CD14-positive monocyte (primary cell): ENCODE measurements at regions not wholly inside any gene's neighbourhood (a gene's known extent, or its start where the extent isn't known, plus 50 kb on each side); places are given as distances from the start of the nearest gene placed in this dataset.
"Not testable (repeated sequence)": the region's sequence is repeated elsewhere in the genome, so short reads cannot be mapped to it uniquely, and the experiment has no call there.

Source experiments
- DNase-seq, 3 donors: peaks; one replicate each; pipeline ENCODE4 v3.0.0-alpha.2; 2011 to 2022
- H2AFZ ChIP-seq: 2 replicates; pipeline ENCODE4 v1.6.0; 2012; ENCODE audit warnings: mild to moderate bottlenecking, low read depth, low read length, inconsistent platforms; ENCODE audit not compliant: insufficient read depth, poor library complexity, severe bottlenecking
- H3K27ac ChIP-seq, 2 donors: 1 replicate in 1 of 2; 2 replicates in 1 of 2; pipeline ENCODE4 v1.5.1; 2012 to 2013; ENCODE audit warnings: low read length in 2 of 2, control low read depth in 1 of 2, inconsistent platforms in 1 of 2, low read depth in 1 of 2, mild to moderate bottlenecking in 1 of 2
- H3K27me3 ChIP-seq, 2 donors: one replicate each; pipeline versions ENCODE4 v1.6.0 to v1.6.1; 2011 to 2013; ENCODE audit warnings: low read length in 2 of 2; ENCODE audit not compliant: control insufficient read depth in 2 of 2, insufficient read depth in 2 of 2
- H3K36me3 ChIP-seq, 2 donors: replicated peaks in 1 of 2; 1 replicate in 1 of 2; 2 replicates in 1 of 2; pipeline versions ENCODE4 v1.5.1 to v1.6.1; 2012 to 2013; ENCODE audit warnings: low read length in 2 of 2, control low read depth in 1 of 2, inconsistent platforms in 1 of 2, mild to moderate bottlenecking in 1 of 2; ENCODE audit not compliant: insufficient read depth in 2 of 2, control insufficient read depth in 1 of 2
- H3K4me1 ChIP-seq, 2 donors: 1 replicate in 1 of 2; 2 replicates in 1 of 2; pipeline versions ENCODE4 v1.5.1 to v1.6.1; 2012 to 2013; ENCODE audit warnings: low read length in 2 of 2, control low read depth in 1 of 2, inconsistent platforms in 1 of 2, mild to moderate bottlenecking in 1 of 2, moderate library complexity in 1 of 2; ENCODE audit not compliant: insufficient read depth in 2 of 2, control insufficient read depth in 1 of 2
- H3K4me2 ChIP-seq: replicated peaks from 2 replicates; pipeline ENCODE3; 2012; ENCODE audit warnings: low read length, moderate library complexity, mild to moderate bottlenecking; ENCODE audit not compliant: poor library complexity, severe bottlenecking; ENCODE audit errors: extremely low read depth
- H3K4me3 ChIP-seq, 3 experiments: fragments of 200-600 bp in 1 of 3; sonication (generic) in 1 of 3; replicated peaks in 1 of 3; 1 replicate in 2 of 3; 2 replicates in 1 of 3; pipeline ENCODE4 v1.5.1; 2011 to 2013; ENCODE audit warnings: low read length in 3 of 3, mild to moderate bottlenecking in 3 of 3, control low read depth in 2 of 3, low read depth in 2 of 3, inconsistent platforms in 1 of 3, moderate library complexity in 1 of 3
- H3K79me2 ChIP-seq: 2 replicates; pipeline ENCODE4 v1.6.0; 2012; ENCODE audit warnings: mild to moderate bottlenecking, control low read depth, inconsistent platforms, low read length, moderate library complexity; ENCODE audit not compliant: insufficient read depth
- H3K9ac ChIP-seq: 2 replicates; pipeline ENCODE4 v1.6.0; 2017; ENCODE audit warnings: low read length, mild to moderate bottlenecking; ENCODE audit not compliant: insufficient read depth, poor library complexity, severe bottlenecking
- H3K9me3 ChIP-seq, 2 donors: replicated peaks in 1 of 2; 1 replicate in 1 of 2; 2 replicates in 1 of 2; pipeline versions ENCODE4 v1.5.1 to v1.6.1; 2012 to 2013; ENCODE audit warnings: low read length in 2 of 2, control low read depth in 1 of 2; ENCODE audit not compliant: control insufficient read depth in 1 of 2, insufficient read depth in 1 of 2
- H4K20me1 ChIP-seq: 2 replicates; pipeline ENCODE4 v1.6.0; 2012; ENCODE audit warnings: mild to moderate bottlenecking, low read length, control low read depth, moderate library complexity; ENCODE audit not compliant: insufficient read depth
- H3K27ac Mint-ChIP-seq, 7 donors: one replicate each; pipeline ENCODE4 v1.8.0; 2020; ENCODE audit warnings: mild to moderate bottlenecking in 7 of 7, mixed read lengths in 7 of 7, moderate library complexity in 6 of 7, inconsistent platforms in 2 of 7
- H3K27me3 Mint-ChIP-seq, 3 donors: one replicate each; pipeline ENCODE4 v1.8.0; 2021 to 2022; ENCODE audit warnings: low read depth in 3 of 3, mild to moderate bottlenecking in 3 of 3, mixed read lengths in 3 of 3, moderate library complexity in 3 of 3, inconsistent platforms in 1 of 3
- H3K36me3 Mint-ChIP-seq, 2 donors: one replicate each; pipeline ENCODE4 v1.8.0; 2020; ENCODE audit warnings: mixed read lengths in 2 of 2, inconsistent platforms in 1 of 2, mild to moderate bottlenecking in 1 of 2
- H3K4me1 Mint-ChIP-seq: one replicate; pipeline ENCODE4 v1.8.0; 2020; ENCODE audit warnings: mild to moderate bottlenecking, mixed read lengths
- H3K4me3 Mint-ChIP-seq, 2 donors: one replicate each; pipeline ENCODE4 v1.8.0; 2020; ENCODE audit warnings: mild to moderate bottlenecking in 2 of 2, mixed read lengths in 2 of 2, moderate library complexity in 1 of 2
- H3K9me3 Mint-ChIP-seq, 7 donors: one replicate each; pipeline ENCODE4 v1.8.0; 2020 to 2022; ENCODE audit warnings: mixed read lengths in 7 of 7, mild to moderate bottlenecking in 6 of 7, moderate library complexity in 6 of 7, inconsistent platforms in 2 of 7
- WGBS: methylation state at CpG from one replicate; pipeline ENCODE4 v1.1.5; 2013; ENCODE audit warnings: missing lambda C conversion rate; ENCODE audit not compliant: insufficient coverage; 5-methylcytosine and 5-hydroxymethylcytosine counted together
- intact Hi-C, 2 donors: fragments of 100-400 bp; cut with micrococcal nuclease; formaldehyde crosslinking; loops; one replicate each; pipeline versions ENCODE4 v1.15.0 to v1.15.1; 2023
- TF ChIP-seq, protein P1 (sequence below): fragments of 200-600 bp; IDR thresholded peaks from one replicate; pipeline ENCODE4 v1.8.0; 2022; ENCODE audit warnings: antibody characterized with exemption, mild to moderate bottlenecking

DNA sequence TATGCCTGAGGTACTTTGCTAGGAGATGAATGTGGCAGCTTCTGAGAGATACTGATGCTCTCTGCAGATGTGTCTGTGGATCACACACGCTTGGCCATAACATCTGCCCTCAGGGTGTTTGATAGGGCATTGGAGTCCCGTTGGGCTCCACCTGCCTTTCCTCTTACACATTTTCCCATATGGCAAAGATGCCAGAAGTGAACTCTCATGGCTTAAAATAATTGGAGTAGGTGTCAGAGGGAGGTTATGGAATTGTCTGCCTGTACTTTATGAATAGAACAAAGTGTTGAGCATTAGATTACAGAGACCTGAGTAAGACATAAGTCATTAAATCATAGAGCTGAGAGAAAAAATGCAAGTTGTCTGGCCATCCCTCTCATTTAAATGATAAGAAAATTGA lies 75.3 kb upstream of the PNPT1 start:
- DNase-seq, result no peak
- Mint-ChIP-seq H3K27me3 (peaks cover 0 to 10% (median 1%) of the 10 kb centered on the region in 3 donors), H3K4me1 (no peaks in the 10 kb centered on the region), H3K36me3 (no peaks in the 10 kb centered on the region), H3K27ac (no peak overlapping the region), H3K4me3 (no peak overlapping the region), H3K9me3 (no peaks in the 10 kb centered on the region)
- Histone ChIP-seq H3K79me2 (no peaks in the 10 kb centered on the region), H2AFZ (no peak overlapping the region), H3K9me3 (no peaks in the 10 kb centered on the region), H3K9ac (no peak overlapping the region), H3K36me3 (no peaks in the 10 kb centered on the region), H3K27ac (no peak overlapping the region), H3K4me2 (no peak overlapping the region), H3K27me3 (no peaks in the 10 kb centered on the region), H3K4me3 (no peak overlapping the region), H4K20me1 (no peaks in the 10 kb centered on the region), H3K4me1 (no peaks in the 10 kb centered on the region)
- WGBS, result no CpG with 5 or more reads among the region's 2 CpGs
- TF ChIP-seq, protein P1, sequence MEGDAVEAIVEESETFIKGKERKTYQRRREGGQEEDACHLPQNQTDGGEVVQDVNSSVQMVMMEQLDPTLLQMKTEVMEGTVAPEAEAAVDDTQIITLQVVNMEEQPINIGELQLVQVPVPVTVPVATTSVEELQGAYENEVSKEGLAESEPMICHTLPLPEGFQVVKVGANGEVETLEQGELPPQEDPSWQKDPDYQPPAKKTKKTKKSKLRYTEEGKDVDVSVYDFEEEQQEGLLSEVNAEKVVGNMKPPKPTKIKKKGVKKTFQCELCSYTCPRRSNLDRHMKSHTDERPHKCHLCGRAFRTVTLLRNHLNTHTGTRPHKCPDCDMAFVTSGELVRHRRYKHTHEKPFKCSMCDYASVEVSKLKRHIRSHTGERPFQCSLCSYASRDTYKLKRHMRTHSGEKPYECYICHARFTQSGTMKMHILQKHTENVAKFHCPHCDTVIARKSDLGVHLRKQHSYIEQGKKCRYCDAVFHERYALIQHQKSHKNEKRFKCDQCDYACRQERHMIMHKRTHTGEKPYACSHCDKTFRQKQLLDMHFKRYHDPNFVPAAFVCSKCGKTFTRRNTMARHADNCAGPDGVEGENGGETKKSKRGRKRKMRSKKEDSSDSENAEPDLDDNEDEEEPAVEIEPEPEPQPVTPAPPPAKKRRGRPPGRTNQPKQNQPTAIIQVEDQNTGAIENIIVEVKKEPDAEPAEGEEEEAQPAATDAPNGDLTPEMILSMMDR, result no peak
- intact Hi-C loops, result no loop called here

DNA sequence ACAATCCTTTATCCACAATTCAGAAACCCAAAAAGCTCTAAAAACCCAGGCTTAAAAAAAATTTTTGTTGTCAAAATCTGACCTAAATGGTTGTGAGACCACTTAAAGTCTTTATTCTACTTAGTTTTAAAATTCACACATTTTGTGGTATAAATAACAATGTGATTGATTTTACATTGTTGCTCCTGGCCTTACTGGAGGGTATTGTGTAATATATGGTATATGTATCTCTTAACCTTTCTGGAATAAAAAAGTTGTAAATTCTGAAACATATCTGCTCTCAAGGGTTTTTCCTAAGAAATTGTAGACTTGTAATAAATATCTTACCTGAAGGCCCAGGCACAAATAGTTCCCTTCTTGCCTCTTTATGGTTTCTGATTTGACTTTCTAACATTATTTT lies 73.3 kb upstream of the PNPT1 start:
- Mint-ChIP-seq H3K36me3 (no peaks in the 10 kb centered on the region), H3K4me1 (no peaks in the 10 kb centered on the region)

GRCh38 chr2:55765708-55766107 lies 72.1 kb upstream of the PNPT1 start:
- H3K27ac Mint-ChIP-seq, H3K4me3 ChIP-seq, H3K9me3 ChIP-seq, H3K4me2 ChIP-seq, H3K4me1 Mint-ChIP-seq, H3K27me3 ChIP-seq, H3K9me3 Mint-ChIP-seq, H3K27ac ChIP-seq, DNase-seq, H4K20me1 ChIP-seq, H3K4me1 ChIP-seq, H3K36me3 ChIP-seq, H3K4me3 Mint-ChIP-seq, H3K79me2 ChIP-seq, H3K36me3 Mint-ChIP-seq, H2AFZ ChIP-seq, intact Hi-C loops, H3K9ac ChIP-seq: not testable (repeated sequence)
- WGBS, result no CpG with 5 or more reads among the region's 2 CpGs
- H3K27me3 Mint-ChIP-seq, result peaks cover 2 to 10% (median 3%) of the 10 kb centered on the region in 3 donors

More for the DNA sequence above, 73.3 kb upstream of the PNPT1 start:
- no peak for DNase-seq
- Histone ChIP-seq H3K4me1 (no peaks in the 10 kb centered on the region), H3K9me3 (no peaks in the 10 kb centered on the region), H3K9ac (no peak overlapping the region), H3K4me2 (no peak overlapping the region), H3K27ac (no peak overlapping the region), H3K27me3 (no peaks in the 10 kb centered on the region), H3K36me3 (no peaks in the 10 kb centered on the region), H2AFZ (no peak overlapping the region), H3K79me2 (no peaks in the 10 kb centered on the region), H4K20me1 (no peaks in the 10 kb centered on the region), H3K4me3 (no peak overlapping the region)
- TF ChIP-seq, protein P1, result no peak
- Mint-ChIP-seq H3K27me3 (peaks cover 2 to 10% (median 3%) of the 10 kb centered on the region in 3 donors), H3K27ac (no peak overlapping the region), H3K9me3 (peaks cover 0 to 3% (median 0%) of the 10 kb centered on the region in 7 donors), H3K4me3 (no peak overlapping the region)
- intact Hi-C loops, result no loop called here
